A549 (cell line): ENCODE measurements at regions not wholly inside any gene's neighbourhood (a gene's known extent, or its start where the extent isn't known, plus 50 kb on each side); places are given as distances from the start of the nearest gene placed in this dataset.

Experiments
- ATAC-seq, 2 experiments: fragments of 200-7000 bp in 1 of 2; fragments of >200 bp in 1 of 2; cut with Nextera tagmentation in 1 of 2; cut with Tn5 transposase in 1 of 2; 3 replicates each; pipeline versions ENCODE4 v1.8.0 to v1.9.1; 2018 to 2020; ENCODE audit warnings: mild to moderate bottlenecking in 1 of 2, moderate library complexity in 1 of 2
- CTCF ChIA-PET: fragments of 300-600 bp; sonication (Branson Sonifier 250); formaldehyde crosslinking; extraction: SDS; loops from one replicate; lab custom pipeline; 2021; ENCODE audit warnings: antibody characterized with exemption, inconsistent platforms; lab: Yijun Ruan, JAX
- POLR2A ChIA-PET: fragments of 350-600 bp; formaldehyde crosslinking; extraction: SDS; loops from one replicate; lab custom pipeline; 2021; ENCODE audit warnings: antibody characterized with exemption, inconsistent platforms; lab: Yijun Ruan, JAX
- DNase-seq, 2 experiments: peaks; one replicate each; pipeline versions ENCODE4 v3.0.0 to v3.0.0-alpha.2; 2011 to 2016; ENCODE audit warnings: low read depth in 1 of 2, low spot score in 1 of 2
- FAIRE-seq: peaks from 2 replicates; lab custom pipeline; 2011; peaks lifted over from hg19 to GRCh38; lab: Jason Lieb, UNC
- H3K27ac ChIP-seq, 2 experiments: fragments of >200 bp; sonication (Bioruptor Twin); formaldehyde crosslinking; 3 replicates each; pipeline ENCODE4 v1.5.1; 2016 to 2017
- H3K4me1 ChIP-seq: fragments of >200 bp; sonication (Bioruptor Twin); formaldehyde crosslinking; 3 replicates; pipeline ENCODE4 v1.6.1; 2016
- H3K4me2 ChIP-seq: fragments of >200 bp; sonication (Bioruptor Twin); formaldehyde crosslinking; 3 replicates; pipeline ENCODE4 v1.6.1; 2016
- H3K4me3 ChIP-seq: fragments of >200 bp; sonication (Bioruptor Twin); formaldehyde crosslinking; 3 replicates; pipeline ENCODE4 v1.5.1; 2016
- H3K9me3 ChIP-seq: fragments of >200 bp; sonication (Bioruptor Twin); formaldehyde crosslinking; 3 replicates; pipeline ENCODE4 v1.6.1; 2016
- CEBPB ChIP-seq, 2 experiments: fragments of >200 bp in 1 of 2; sonication (Bioruptor Twin) in 1 of 2; formaldehyde crosslinking in 1 of 2; IDR thresholded peaks; 2 replicates each; pipeline ENCODE4 v1.6.1; 2012 to 2016
- EHF ChIP-seq: fragments of 250-450 bp; sonication (Bioruptor Pico); IDR thresholded peaks from 2 replicates; pipeline ENCODE4 v1.5.0; 2020; ENCODE audit warnings: mild to moderate bottlenecking
- FOSB ChIP-seq: fragments of 250-450 bp; sonication (Bioruptor Pico); IDR thresholded peaks from 2 replicates; pipeline ENCODE4 v1.5.0; 2020; ENCODE audit warnings: mild to moderate bottlenecking, moderate library complexity
- HMGXB4 ChIP-seq: fragments of 250-450 bp; sonication (Bioruptor Pico); IDR thresholded peaks from 2 replicates; pipeline ENCODE4 v1.5.0; 2021; ENCODE audit warnings: mild to moderate bottlenecking, moderate library complexity, borderline replicate concordance
- HOXA7 ChIP-seq: fragments of 250-450 bp; sonication (Bioruptor Pico); IDR thresholded peaks from 2 replicates; pipeline ENCODE4 v1.5.0; 2020; ENCODE audit warnings: mild to moderate bottlenecking, moderate library complexity
- HOXB5 ChIP-seq: fragments of 250-450 bp; sonication (Bioruptor Pico); IDR thresholded peaks from 2 replicates; pipeline ENCODE4 v1.5.0; 2020; ENCODE audit warnings: mild to moderate bottlenecking, moderate library complexity
- KDM5A ChIP-seq: fragments of 200-600 bp; sonication (generic); IDR thresholded peaks from 2 replicates; pipeline ENCODE4 v1.6.1; 2016; ENCODE audit warnings: antibody characterized with exemption, mild to moderate bottlenecking
- MAX ChIP-seq: IDR thresholded peaks from 2 replicates; pipeline ENCODE4 v1.6.1; 2012
- MAZ ChIP-seq: fragments of 150-350 bp; IDR thresholded peaks from 2 replicates; pipeline ENCODE4 v1.6.1; 2014; ENCODE audit warnings: antibody characterized with exemption, low read depth, low read length, borderline replicate concordance
- NFE2L2 ChIP-seq: fragments of 150-350 bp; conservative IDR thresholded peaks from 2 replicates; pipeline ENCODE4 v1.6.1; 2014; ENCODE audit warnings: low read length
- NPAS2 ChIP-seq: fragments of 250-450 bp; sonication (Bioruptor Pico); IDR thresholded peaks from 2 replicates; pipeline ENCODE4 v1.8.0; 2022; ENCODE audit warnings: mild to moderate bottlenecking, moderate library complexity, borderline replicate concordance
- POLR2A ChIP-seq: IDR thresholded peaks from 2 replicates; pipeline ENCODE4 v1.6.1; 2012; ENCODE audit warnings: mild to moderate bottlenecking, low read length
- RAD21 ChIP-seq, 2 experiments: fragments of >200 bp in 1 of 2; sonication (Bioruptor Twin) in 1 of 2; formaldehyde crosslinking in 1 of 2; IDR thresholded peaks in 1 of 2; conservative IDR thresholded peaks in 1 of 2; 2 replicates in 1 of 2; 3 replicates in 1 of 2; pipeline ENCODE4 v1.6.1; 2012 to 2018; ENCODE audit warnings: inconsistent platforms in 1 of 2
- RARB ChIP-seq: fragments of 250-450 bp; sonication (Bioruptor Pico); IDR thresholded peaks from 2 replicates; pipeline ENCODE4 v1.8.0; 2021; ENCODE audit warnings: mild to moderate bottlenecking, moderate library complexity
- REST ChIP-seq: fragments of 200-600 bp; sonication (generic); IDR thresholded peaks from 2 replicates; pipeline ENCODE4 v1.6.1; 2016; ENCODE audit warnings: antibody characterized with exemption, mild to moderate bottlenecking, moderate library complexity
- RNF2 ChIP-seq: fragments of 200-600 bp; sonication (generic); IDR thresholded peaks from 2 replicates; pipeline ENCODE4 v1.6.1; 2016; ENCODE audit warnings: low read depth, mild to moderate bottlenecking, antibody characterized with exemption, moderate library complexity, borderline replicate concordance
- SMC3 ChIP-seq: fragments of >200 bp; sonication (Bioruptor Twin); formaldehyde crosslinking; IDR thresholded peaks from 3 replicates; pipeline ENCODE4 v1.6.1; 2018; ENCODE audit warnings: inconsistent platforms
- USF2 ChIP-seq: fragments of 450-650 bp; IDR thresholded peaks from 2 replicates; pipeline ENCODE4 v1.6.1; 2014; ENCODE audit warnings: antibody characterized with exemption
- ZC3H11A ChIP-seq: fragments of 450-650 bp; IDR thresholded peaks from 2 replicates; pipeline ENCODE4 v1.6.1; 2014; ENCODE audit warnings: antibody characterized with exemption, mild to moderate bottlenecking
- ZFP36 ChIP-seq: fragments of 450-650 bp; IDR thresholded peaks from 2 replicates; pipeline ENCODE4 v1.6.1; 2014; ENCODE audit warnings: borderline replicate concordance; ENCODE audit not compliant: partially characterized antibody
- ZSCAN20 ChIP-seq: fragments of 250-450 bp; sonication (Bioruptor Pico); IDR thresholded peaks from 2 replicates; pipeline ENCODE4 v1.8.0; 2022; ENCODE audit warnings: mild to moderate bottlenecking, moderate library complexity
- WGBS: methylation state at CpG from one replicate; pipeline ENCODE4 v1.1.6; 2017; ENCODE audit errors: missing lambda C conversion rate; 5-methylcytosine and 5-hydroxymethylcytosine counted together
- TF ChIP-seq, protein P1 (sequence below): fragments of >200 bp; sonication (Bioruptor Twin); formaldehyde crosslinking; IDR thresholded peaks from 2 replicates; pipeline ENCODE4 v1.6.1; 2016
- TF ChIP-seq, protein P2 (sequence below): IDR thresholded peaks from 2 replicates; pipeline ENCODE4 v1.6.1; 2012
- TF ChIP-seq, protein P3 (sequence below): fragments of >200 bp; sonication (Bioruptor Twin); formaldehyde crosslinking; IDR thresholded peaks from 3 replicates; pipeline ENCODE4 v1.6.1; 2016

GRCh38 chr18:78031589-78031988, 781.9 kb downstream of the GALR1 start:
- TF ChIP-seq RAD21 (conservative IDR thresholded peaks at IDR 0.05 in 1 of 2, IDR thresholded peaks at IDR 0.05 in 1 of 2) = no peak
- TF ChIP-seq, protein P1, sequence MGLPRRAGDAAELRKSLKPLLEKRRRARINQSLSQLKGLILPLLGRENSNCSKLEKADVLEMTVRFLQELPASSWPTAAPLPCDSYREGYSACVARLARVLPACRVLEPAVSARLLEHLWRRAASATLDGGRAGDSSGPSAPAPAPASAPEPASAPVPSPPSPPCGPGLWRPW = no peak
- TF ChIP-seq MAX = no peak
- TF ChIP-seq CEBPB (IDR thresholded peaks at IDR 0.05) = no peak
- TF ChIP-seq POLR2A = no peak
- no peak overlapping the region for H3K4me3 ChIP-seq
- no peak overlapping the region for H3K4me2 ChIP-seq
- ATAC-seq (no peak), DNase-seq (no peak), FAIRE-seq (no peak)
- H3K9me3 ChIP-seq = no peaks in the 10 kb centered on the region
- CTCF ChIA-PET = no interaction called here
- no peak overlapping the region for H3K27ac ChIP-seq
- POLR2A ChIA-PET = no interaction called here
- H3K4me1 ChIP-seq = no peaks in the 10 kb centered on the region
- 12% methylated on average over 5 of the region's 6 CpGs for WGBS

DNA sequence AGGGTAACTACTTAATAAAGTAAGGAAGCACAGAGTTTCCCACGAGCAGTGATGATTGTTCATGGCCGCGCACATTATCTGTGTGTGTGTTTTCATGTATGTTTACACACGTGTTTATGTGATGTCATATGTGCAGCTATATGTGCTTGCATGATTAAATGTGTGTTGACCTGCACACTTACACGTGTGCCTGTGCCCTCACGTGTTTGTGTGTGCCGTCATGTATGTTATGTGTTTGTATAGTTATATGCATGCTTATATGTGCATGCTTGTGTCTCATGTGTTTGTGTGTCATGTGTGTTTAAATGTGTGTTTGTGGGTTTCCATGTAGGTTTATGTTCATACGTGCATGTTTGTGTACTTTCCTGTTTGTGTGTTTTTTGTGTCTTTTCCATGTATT, 782.3 kb downstream of the GALR1 start:
- POLR2A ChIA-PET = no interaction called here
- CTCF ChIA-PET = no interaction called here
- no peak for FAIRE-seq
- no peak overlapping the region for H3K27ac ChIP-seq
- no peak for ATAC-seq
- H3K9me3 ChIP-seq = no peaks in the 10 kb centered on the region
- WGBS = 22% methylated on average over 6 of the region's 8 CpGs
- TF ChIP-seq MAZ (no peak), NFE2L2 (no peak), KDM5A (no peak), ZC3H11A (no peak), EHF (no peak), RNF2 (no peak), HOXB5 (no peak), REST (no peak)
- TF ChIP-seq, protein P2, sequence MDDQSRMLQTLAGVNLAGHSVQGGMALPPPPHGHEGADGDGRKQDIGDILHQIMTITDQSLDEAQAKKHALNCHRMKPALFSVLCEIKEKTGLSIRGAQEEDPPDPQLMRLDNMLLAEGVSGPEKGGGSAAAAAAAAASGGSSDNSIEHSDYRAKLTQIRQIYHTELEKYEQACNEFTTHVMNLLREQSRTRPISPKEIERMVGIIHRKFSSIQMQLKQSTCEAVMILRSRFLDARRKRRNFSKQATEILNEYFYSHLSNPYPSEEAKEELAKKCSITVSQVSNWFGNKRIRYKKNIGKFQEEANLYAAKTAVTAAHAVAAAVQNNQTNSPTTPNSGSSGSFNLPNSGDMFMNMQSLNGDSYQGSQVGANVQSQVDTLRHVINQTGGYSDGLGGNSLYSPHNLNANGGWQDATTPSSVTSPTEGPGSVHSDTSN = no peak
- no peak overlapping the region for H3K4me3 ChIP-seq
- H3K4me1 ChIP-seq = no peaks in the 10 kb centered on the region
- no peak overlapping the region for H3K4me2 ChIP-seq
- DNase-seq = no peak

- ATAC-seq (no peak), FAIRE-seq (no peak), DNase-seq (no peak)
- WGBS = 26% methylated on average over 5 of the region's 6 CpGs
- no peaks in the 10 kb centered on the region for H3K4me1 ChIP-seq
- H3K9me3 ChIP-seq = no peaks in the 10 kb centered on the region
- POLR2A ChIA-PET = no interaction called here
- CTCF ChIA-PET = no interaction called here
- no peak overlapping the region for H3K4me3 ChIP-seq
- H3K27ac ChIP-seq = no peak overlapping the region
- no peak overlapping the region for H3K4me2 ChIP-seq
- TF ChIP-seq HOXA7 (CRISPR knock-in tag) = no peak
- no peak for TF ChIP-seq SMC3
- no peak for TF ChIP-seq FOSB (CRISPR knock-in tag)
- no peak for TF ChIP-seq RAD21 (conservative IDR thresholded peaks at IDR 0.05 in 1 of 2, IDR thresholded peaks at IDR 0.05 in 1 of 2)
- no peak for TF ChIP-seq ZSCAN20 (CRISPR knock-in tag)
- TF ChIP-seq NPAS2 = no peak
- TF ChIP-seq ZFP36 = no peak
- no peak for TF ChIP-seq RARB
- no peak for TF ChIP-seq HMGXB4
- TF ChIP-seq, protein P3, sequence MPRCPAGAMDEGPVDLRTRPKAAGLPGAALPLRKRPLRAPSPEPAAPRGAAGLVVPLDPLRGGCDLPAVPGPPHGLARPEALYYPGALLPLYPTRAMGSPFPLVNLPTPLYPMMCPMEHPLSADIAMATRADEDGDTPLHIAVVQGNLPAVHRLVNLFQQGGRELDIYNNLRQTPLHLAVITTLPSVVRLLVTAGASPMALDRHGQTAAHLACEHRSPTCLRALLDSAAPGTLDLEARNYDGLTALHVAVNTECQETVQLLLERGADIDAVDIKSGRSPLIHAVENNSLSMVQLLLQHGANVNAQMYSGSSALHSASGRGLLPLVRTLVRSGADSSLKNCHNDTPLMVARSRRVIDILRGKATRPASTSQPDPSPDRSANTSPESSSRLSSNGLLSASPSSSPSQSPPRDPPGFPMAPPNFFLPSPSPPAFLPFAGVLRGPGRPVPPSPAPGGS = no peak
- no peak for TF ChIP-seq USF2
- TF ChIP-seq, protein P2 = no peak
Measured at GRCh38 chr18:78032574-78032973, 782.9 kb downstream of the GALR1 start.
